Peyer's patch (tissue), 4 donors: ENCODE measurements at regions not wholly inside any gene's neighbourhood (a gene's known extent, or its start where the extent isn't known, plus 50 kb on each side); places are given as distances from the start of the nearest gene placed in this dataset.

Source experiments
- CTCF ChIP-seq, 6 experiments: fragments of 450-650 bp in 4 of 6; fragments of 200-600 bp in 2 of 6; sonication (generic) in 1 of 6; IDR thresholded peaks; one replicate each; pipeline ENCODE4 v1.5.1; 2017 to 2019; ENCODE audit warnings: antibody characterized with exemption in 6 of 6, mild to moderate bottlenecking in 3 of 6, moderate library complexity in 1 of 6
- POLR2A ChIP-seq, 2 donors: fragments of 450-650 bp; IDR thresholded peaks; one replicate each; pipeline ENCODE4 v1.5.1; 2017; ENCODE audit warnings: antibody characterized with exemption in 2 of 2, mild to moderate bottlenecking in 2 of 2, moderate library complexity in 2 of 2

- TF ChIP-seq CTCF (IDR thresholded peaks at IDR 0.05), result no peak
- no peak for TF ChIP-seq POLR2A (IDR thresholded peaks at IDR 0.05)
These were observed 157.3 kb upstream of the ALKAL2 start for GRCh38 chr2:444937-445884.
